ENCODE measurements at regions not wholly inside any gene's neighbourhood (a gene's known extent, or its start where the extent isn't known, plus 50 kb on each side); places are given as distances from the start of the nearest gene placed in this dataset.
"Not testable (repeated sequence)": the region's sequence is repeated elsewhere in the genome, so short reads cannot be mapped to it uniquely, and the experiment has no call there.

- no peak overlapping the region for H3K9ac ChIP-seq (ENCODE audit: low read length)
Measured at GRCh38 chr2:34825686-34826085, 1226.6 kb upstream of the FAM98A start.

DNA sequence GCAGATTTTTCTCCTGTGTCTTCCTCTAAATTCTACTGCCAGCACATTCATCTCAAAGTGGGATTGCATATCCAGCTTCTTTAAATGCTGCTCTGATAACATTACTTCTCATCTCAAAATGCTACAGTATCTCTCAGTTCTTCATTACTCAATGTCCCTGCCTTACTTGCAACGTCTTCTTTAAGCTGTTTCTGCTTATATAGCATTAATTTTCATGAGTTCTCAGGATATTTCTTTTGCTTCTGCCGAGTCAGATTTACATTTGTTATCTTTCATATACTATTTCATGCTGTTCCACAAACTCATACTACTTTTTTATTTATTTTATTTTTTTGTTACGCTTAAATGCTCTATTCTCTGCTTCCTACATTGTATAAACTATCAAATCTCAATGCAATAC lies 1223.5 kb upstream of the FAM98A start:
- H3K4me3 ChIP-seq (ENCODE audit: low read length), result no peak overlapping the region
- H3K4me1 ChIP-seq (ENCODE audit: control insufficient read depth, insufficient read depth, low read length), result no peaks in the 10 kb centered on the region
- no peaks in the 10 kb centered on the region for H3K9me3 ChIP-seq (ENCODE audit: control insufficient read depth, low read length)
- DNase-seq (ENCODE audit: low read depth), result no peak
- H3K9ac ChIP-seq (ENCODE audit: low read length), result no peak overlapping the region
- no peaks in the 10 kb centered on the region for H3K27me3 ChIP-seq (replicated peaks; ENCODE audit: control insufficient read depth, insufficient read depth, low read length)
- H3K36me3 ChIP-seq (ENCODE audit: control insufficient read depth, insufficient read depth, low read length, severe bottlenecking), result no peaks in the 10 kb centered on the region

More at GRCh38 chr2:34825686-34826085, 1226.6 kb upstream of the FAM98A start:
- no peak for DNase-seq (ENCODE audit: low read depth)
- H3K4me1 ChIP-seq (ENCODE audit: control insufficient read depth, insufficient read depth, low read length), result no peaks in the 10 kb centered on the region
- H3K4me3 ChIP-seq (ENCODE audit: low read length), result no peak overlapping the region
- H3K27me3 ChIP-seq (replicated peaks; ENCODE audit: control insufficient read depth, insufficient read depth, low read length), result no peaks in the 10 kb centered on the region
- no peaks in the 10 kb centered on the region for H3K36me3 ChIP-seq (ENCODE audit: control insufficient read depth, insufficient read depth, low read length, severe bottlenecking)
- no peaks in the 10 kb centered on the region for H3K9me3 ChIP-seq (ENCODE audit: control insufficient read depth, low read length)

GRCh38 chr2:34815052-34815741 lies 1216.1 kb upstream of the FAM98A start:
- DNase-seq (ENCODE audit: low read depth), result no peak
- Histone ChIP-seq H3K9me3 (ENCODE audit: control insufficient read depth, low read length) (no peaks in the 10 kb centered on the region), H3K4me1 (ENCODE audit: control insufficient read depth, insufficient read depth, low read length) (no peaks in the 10 kb centered on the region), H3K9ac (ENCODE audit: low read length) (no peak overlapping the region), H3K36me3 (ENCODE audit: control insufficient read depth, insufficient read depth, low read length, severe bottlenecking) (no peaks in the 10 kb centered on the region), H3K27me3 (replicated peaks; ENCODE audit: control insufficient read depth, insufficient read depth, low read length) (no peaks in the 10 kb centered on the region), H3K4me3 (ENCODE audit: low read length) (no peak overlapping the region)

- H3K4me1 ChIP-seq (ENCODE audit: control insufficient read depth, insufficient read depth, low read length), result no peaks in the 10 kb centered on the region
- no peaks in the 10 kb centered on the region for H3K27me3 ChIP-seq (replicated peaks; ENCODE audit: control insufficient read depth, insufficient read depth, low read length)
- no peaks in the 10 kb centered on the region for H3K9me3 ChIP-seq (ENCODE audit: control insufficient read depth, low read length)
- no peak for DNase-seq (ENCODE audit: low read depth)
- no peaks in the 10 kb centered on the region for H3K36me3 ChIP-seq (ENCODE audit: control insufficient read depth, insufficient read depth, low read length, severe bottlenecking)
- H3K9ac ChIP-seq (ENCODE audit: low read length), result no peak overlapping the region
- no peak overlapping the region for H3K4me3 ChIP-seq (ENCODE audit: low read length)
Measured at GRCh38 chr2:34810456-34810855, 1211.4 kb upstream of the FAM98A start.

GRCh38 chr2:34808426-34808825 lies 1209.3 kb upstream of the FAM98A start:
- Histone ChIP-seq H3K9me3 (ENCODE audit: control insufficient read depth, low read length) (no peaks in the 10 kb centered on the region), H3K36me3 (ENCODE audit: control insufficient read depth, insufficient read depth, low read length, severe bottlenecking) (no peaks in the 10 kb centered on the region), H3K4me3 (ENCODE audit: low read length) (no peak overlapping the region), H3K9ac (ENCODE audit: low read length) (no peak overlapping the region), H3K4me1 (ENCODE audit: control insufficient read depth, insufficient read depth, low read length) (no peaks in the 10 kb centered on the region), H3K27me3 (replicated peaks; ENCODE audit: control insufficient read depth, insufficient read depth, low read length) (no peaks in the 10 kb centered on the region)
- DNase-seq (ENCODE audit: low read depth), result no peak

DNA sequence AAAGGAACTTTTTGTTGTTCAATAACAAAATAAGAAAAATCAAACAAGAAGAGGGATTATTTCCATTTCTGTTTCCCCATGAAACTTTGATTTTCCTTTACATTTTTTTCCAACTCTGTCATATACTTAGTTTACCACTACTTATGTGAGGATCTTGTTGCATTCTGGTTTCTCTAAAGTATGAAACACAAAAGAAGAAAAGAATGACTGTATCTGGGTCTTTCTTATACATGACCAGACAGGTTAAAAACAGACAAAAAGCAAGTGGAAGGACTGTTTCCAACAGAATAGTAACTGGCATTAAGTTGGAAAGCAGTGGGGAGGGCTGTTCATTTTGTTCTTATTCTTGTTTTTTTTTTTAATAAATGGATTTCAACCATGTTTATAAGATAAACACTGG lies 1207.8 kb upstream of the FAM98A start:
- Histone ChIP-seq H3K4me1 (ENCODE audit: control insufficient read depth, insufficient read depth, low read length) (no peaks in the 10 kb centered on the region), H3K9ac (ENCODE audit: low read length) (no peak overlapping the region), H3K36me3 (ENCODE audit: control insufficient read depth, insufficient read depth, low read length, severe bottlenecking) (no peaks in the 10 kb centered on the region), H3K4me3 (ENCODE audit: low read length) (no peak overlapping the region), H3K27me3 (replicated peaks; ENCODE audit: control insufficient read depth, insufficient read depth, low read length) (no peaks in the 10 kb centered on the region), H3K9me3 (ENCODE audit: control insufficient read depth, low read length) (no peaks in the 10 kb centered on the region)
- no peak for DNase-seq (ENCODE audit: low read depth)

DNA sequence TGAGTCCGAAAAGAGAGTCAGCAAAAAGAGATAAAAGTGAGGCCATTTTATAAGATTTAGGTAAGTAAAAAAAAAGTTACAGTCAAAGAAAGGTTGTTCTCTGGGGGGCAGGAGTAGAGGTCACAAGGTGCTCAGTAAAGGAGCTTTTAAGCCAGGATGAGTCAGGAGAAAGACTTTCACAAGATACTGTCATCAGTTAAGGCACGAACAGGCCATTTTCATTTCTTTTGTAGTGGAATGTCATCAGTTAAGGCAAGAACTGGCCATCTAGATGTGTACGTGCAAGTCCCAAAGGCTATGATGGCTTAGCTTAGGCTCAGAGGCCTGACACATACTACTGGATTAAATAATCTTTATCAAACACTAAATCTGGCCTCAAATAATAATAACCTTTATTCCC lies 1207.3 kb upstream of the FAM98A start:
- no peaks in the 10 kb centered on the region for H3K36me3 ChIP-seq (ENCODE audit: control insufficient read depth, insufficient read depth, low read length, severe bottlenecking)
- H3K27me3 ChIP-seq (replicated peaks; ENCODE audit: control insufficient read depth, insufficient read depth, low read length), result no peaks in the 10 kb centered on the region
- no peaks in the 10 kb centered on the region for H3K4me1 ChIP-seq (ENCODE audit: control insufficient read depth, insufficient read depth, low read length)
- H3K9me3 ChIP-seq (ENCODE audit: control insufficient read depth, low read length), result no peaks in the 10 kb centered on the region
- DNase-seq (ENCODE audit: low read depth), result no peak
- H3K9ac ChIP-seq (ENCODE audit: low read length), result no peak overlapping the region
- H3K4me3 ChIP-seq (ENCODE audit: low read length), result no peak overlapping the region

- no peak overlapping the region for H3K9ac ChIP-seq (ENCODE audit: low read length)
- H3K27me3 ChIP-seq (replicated peaks; ENCODE audit: control insufficient read depth, insufficient read depth, low read length), result no peaks in the 10 kb centered on the region
- DNase-seq (ENCODE audit: low read depth), result no peak
- H3K36me3 ChIP-seq (ENCODE audit: control insufficient read depth, insufficient read depth, low read length, severe bottlenecking), result no peaks in the 10 kb centered on the region
- H3K4me3 ChIP-seq (ENCODE audit: low read length), result no peak overlapping the region
- no peaks in the 10 kb centered on the region for H3K4me1 ChIP-seq (ENCODE audit: control insufficient read depth, insufficient read depth, low read length)
- no peaks in the 10 kb centered on the region for H3K9me3 ChIP-seq (ENCODE audit: control insufficient read depth, low read length)
Measured at GRCh38 chr2:34799556-34799955, 1200.5 kb upstream of the FAM98A start.

- H3K9ac ChIP-seq (ENCODE audit: low read length); H3K9me3 ChIP-seq (ENCODE audit: control insufficient read depth, low read length); H3K4me1 ChIP-seq (ENCODE audit: control insufficient read depth, insufficient read depth, low read length); H3K36me3 ChIP-seq (ENCODE audit: control insufficient read depth, insufficient read depth, low read length, severe bottlenecking); DNase-seq (ENCODE audit: low read depth); H3K27me3 ChIP-seq (replicated peaks; ENCODE audit: control insufficient read depth, insufficient read depth, low read length); H3K4me3 ChIP-seq (ENCODE audit: low read length): not testable (repeated sequence)
Measured at GRCh38 chr2:34795586-34795985, 1196.5 kb upstream of the FAM98A start.

GRCh38 chr2:34789169-34789568 lies 1190.1 kb upstream of the FAM98A start:
- Histone ChIP-seq H3K9ac (ENCODE audit: low read length) (no peak overlapping the region), H3K9me3 (ENCODE audit: control insufficient read depth, low read length) (no peaks in the 10 kb centered on the region), H3K4me1 (ENCODE audit: control insufficient read depth, insufficient read depth, low read length) (no peaks in the 10 kb centered on the region), H3K27me3 (replicated peaks; ENCODE audit: control insufficient read depth, insufficient read depth, low read length) (no peaks in the 10 kb centered on the region), H3K36me3 (ENCODE audit: control insufficient read depth, insufficient read depth, low read length, severe bottlenecking) (no peaks in the 10 kb centered on the region), H3K4me3 (ENCODE audit: low read length) (no peak overlapping the region)
- DNase-seq (ENCODE audit: low read depth), result no peak

DNA sequence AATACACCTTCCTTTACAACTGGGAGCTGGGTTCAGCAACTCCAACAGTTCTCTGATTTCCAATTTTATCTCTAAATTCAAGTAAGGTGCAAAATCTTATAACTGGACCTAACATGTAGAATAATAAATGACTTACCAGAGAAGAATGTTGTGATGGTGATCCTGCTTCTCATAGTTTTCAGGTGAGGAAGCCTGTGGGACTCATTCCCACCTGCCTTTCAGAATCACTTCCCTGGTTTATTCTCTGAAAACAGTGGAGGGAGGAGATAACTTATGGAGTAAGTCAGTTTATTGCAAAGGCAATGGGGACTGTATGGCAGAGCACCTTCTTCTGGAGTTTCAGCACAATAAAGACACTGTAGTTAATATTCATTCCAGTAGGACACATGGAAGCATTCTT lies 1188.2 kb upstream of the FAM98A start:
- no peaks in the 10 kb centered on the region for H3K9me3 ChIP-seq (ENCODE audit: control insufficient read depth, low read length)
- DNase-seq (ENCODE audit: low read depth), result no peak
- no peaks in the 10 kb centered on the region for H3K36me3 ChIP-seq (ENCODE audit: control insufficient read depth, insufficient read depth, low read length, severe bottlenecking)
- no peaks in the 10 kb centered on the region for H3K27me3 ChIP-seq (replicated peaks; ENCODE audit: control insufficient read depth, insufficient read depth, low read length)
- no peaks in the 10 kb centered on the region for H3K4me1 ChIP-seq (ENCODE audit: control insufficient read depth, insufficient read depth, low read length)
- no peak overlapping the region for H3K4me3 ChIP-seq (ENCODE audit: low read length)
- H3K9ac ChIP-seq (ENCODE audit: low read length), result no peak overlapping the region

- Histone ChIP-seq H3K27me3 (replicated peaks; ENCODE audit: control insufficient read depth, insufficient read depth, low read length) (no peaks in the 10 kb centered on the region), H3K9me3 (ENCODE audit: control insufficient read depth, low read length) (no peaks in the 10 kb centered on the region), H3K36me3 (ENCODE audit: control insufficient read depth, insufficient read depth, low read length, severe bottlenecking) (no peaks in the 10 kb centered on the region), H3K4me1 (ENCODE audit: control insufficient read depth, insufficient read depth, low read length) (no peaks in the 10 kb centered on the region), H3K9ac (ENCODE audit: low read length) (no peak overlapping the region), H3K4me3 (ENCODE audit: low read length) (no peak overlapping the region)
- no peak for DNase-seq (ENCODE audit: low read depth)
Measured at GRCh38 chr2:34785206-34785785, 1186.2 kb upstream of the FAM98A start.
